ELF-1 (cell line): ENCODE measurements at regions not wholly inside any gene's neighbourhood (a gene's known extent, or its start where the extent isn't known, plus 50 kb on each side); places are given as distances from the start of the nearest gene placed in this dataset.
"Not testable (repeated sequence)": the region's sequence is repeated elsewhere in the genome, so short reads cannot be mapped to it uniquely, and the experiment has no call there.

Experiments
- DNase-seq: peaks from one replicate; pipeline ENCODE4 v3.0.0-alpha.2; 2016; ENCODE audit warnings: low read depth, low spot score

GRCh38 chrX:31014474-31014873 is 57.4 kb downstream of the FTHL17 start:
- peak; percentile 91 for DNase-seq

- DNase-seq = peak; percentile 91
Observed at GRCh38 chrX:31012509-31013025, 59.3 kb downstream of the FTHL17 start.

GRCh38 chrX:31007321-31007720 is 64.5 kb downstream of the FTHL17 start:
- DNase-seq = no peak

- no peak for DNase-seq
Observed at GRCh38 chrX:31006027-31006426, 65.8 kb downstream of the FTHL17 start.

- no peak for DNase-seq
Observed at GRCh38 chrX:30997411-30997810, 74.4 kb downstream of the FTHL17 start.

- no peak for DNase-seq
Observed at GRCh38 chrX:30995705-30996104, 76.1 kb downstream of the FTHL17 start.

GRCh38 chrX:30995060-30995700 is 76.7 kb downstream of the FTHL17 start:
- no peak for DNase-seq

GRCh38 chrX:30994018-30994417 is 77.8 kb downstream of the FTHL17 start:
- DNase-seq = not testable (repeated sequence)

GRCh38 chrX:30992381-30992904 is 79.4 kb downstream of the FTHL17 start:
- no peak for DNase-seq

GRCh38 chrX:30990361-30990760 is 81.5 kb downstream of the FTHL17 start:
- no peak for DNase-seq

- DNase-seq = no peak
Observed at GRCh38 chrX:30982467-30982866, 89.4 kb downstream of the FTHL17 start.

- no peak for DNase-seq
Observed at GRCh38 chrX:30981968-30982367, 89.9 kb downstream of the FTHL17 start.

GRCh38 chrX:30979271-30979670 is 90.2 kb upstream of the TAB3 start:
- DNase-seq = no peak

GRCh38 chrX:30975467-30975866 is 86.4 kb upstream of the TAB3 start:
- no peak for DNase-seq

GRCh38 chrX:30973784-30974427 is 84.9 kb upstream of the TAB3 start:
- DNase-seq = peak; percentile 32

GRCh38 chrX:30971774-30972603 is 82.9 kb upstream of the TAB3 start:
- peak; percentile 43 for DNase-seq

- no peak for DNase-seq
Observed at GRCh38 chrX:30967516-30967915, 78.5 kb upstream of the TAB3 start.

- DNase-seq = no peak
Observed at GRCh38 chrX:30965767-30966166, 76.7 kb upstream of the TAB3 start.

- DNase-seq = no peak
Observed at GRCh38 chrX:30961387-30962174, 72.5 kb upstream of the TAB3 start.

- DNase-seq = peak; percentile 68
Observed at GRCh38 chrX:30957753-30958152, 68.7 kb upstream of the TAB3 start.

GRCh38 chrX:30955687-30956086 is 66.6 kb upstream of the TAB3 start:
- no peak for DNase-seq
